Esophagus muscularis mucosa (tissue), 4 donors: ENCODE measurements at regions not wholly inside any gene's neighbourhood (a gene's known extent, or its start where the extent isn't known, plus 50 kb on each side); places are given as distances from the start of the nearest gene placed in this dataset.

ENCODE experiments used
- DNase-seq: peaks from one replicate; pipeline ENCODE4 v3.0.0-alpha.2; 2017; ENCODE audit errors: extremely low spot score
- H3K27ac ChIP-seq, 4 donors: fragments of 200-600 bp; sonication (generic); replicated peaks in 1 of 4; 1 replicate in 3 of 4; 2 replicates in 1 of 4; pipeline ENCODE4 v1.5.1; 2016 to 2019; ENCODE audit warnings: mild to moderate bottlenecking in 1 of 4
- H3K27me3 ChIP-seq, 4 donors: fragments of 200-600 bp; sonication (generic); one replicate each; pipeline versions ENCODE4 v1.5.1 to v1.6.0; 2016 to 2019
- H3K36me3 ChIP-seq, 4 donors: fragments of 200-600 bp; sonication (generic); one replicate each; pipeline ENCODE4 v1.5.1; 2016 to 2019
- H3K4me1 ChIP-seq, 4 donors: fragments of 200-600 bp; sonication (generic); one replicate each; pipeline ENCODE4 v1.5.1; 2016 to 2019
- H3K4me3 ChIP-seq, 4 donors: fragments of 200-600 bp; sonication (generic); 1 replicate in 2 of 4; 2 replicates in 2 of 4; pipeline ENCODE4 v1.5.1; 2016 to 2019; ENCODE audit warnings: mild to moderate bottlenecking in 4 of 4, moderate library complexity in 1 of 4
- H3K9me3 ChIP-seq, 4 donors: fragments of 200-600 bp; sonication (generic); 1 replicate in 3 of 4; 2 replicates in 1 of 4; pipeline ENCODE4 v1.5.1; 2016 to 2019
- CTCF ChIP-seq, 3 experiments: fragments of 200-600 bp in 2 of 3; fragments of 450-650 bp in 1 of 3; sonication (generic) in 2 of 3; IDR thresholded peaks; one replicate each; pipeline ENCODE4 v1.5.1; 2017 to 2019; ENCODE audit warnings: antibody characterized with exemption in 3 of 3, mild to moderate bottlenecking in 2 of 3, moderate library complexity in 1 of 3
- EP300 ChIP-seq: sonication (generic); formaldehyde crosslinking; IDR thresholded peaks from one replicate; pipeline ENCODE4 v1.6.1; 2017; ENCODE audit warnings: antibody characterized with exemption
- POLR2A ChIP-seq: fragments of 450-650 bp; IDR thresholded peaks from one replicate; pipeline ENCODE4 v1.6.1; 2017; ENCODE audit warnings: antibody characterized with exemption, moderate library complexity, mild to moderate bottlenecking, low read depth
- POLR2AphosphoS5 ChIP-seq, 2 donors: sonication (generic); formaldehyde crosslinking; IDR thresholded peaks; one replicate each; pipeline ENCODE4 v1.6.1; 2017; ENCODE audit warnings: antibody characterized with exemption in 2 of 2
- WGBS: methylation state at CpG from one replicate; pipeline ENCODE4 v1.1.5; 2018; 5-methylcytosine and 5-hydroxymethylcytosine counted together
- intact Hi-C: fragments of 100-400 bp; cut with DNase I; formaldehyde crosslinking; loops from one replicate; pipeline ENCODE4 v1.15.1; 2023

GRCh38 chr2:30354150-30354549 lies 92.9 kb upstream of the LCLAT1 start:
- intact Hi-C loops, result no loop called here
- no peak overlapping the region for H3K4me3 ChIP-seq
- TF ChIP-seq POLR2A (no peak), EP300 (no peak), POLR2AphosphoS5 (IDR thresholded peaks at IDR 0.05) (no peak), CTCF (IDR thresholded peaks at IDR 0.05) (no peak)
- no peaks in the 10 kb centered on the region for H3K27me3 ChIP-seq
- 91% methylated on average over 2 of the region's 2 CpGs for WGBS
- H3K27ac ChIP-seq, result no peak overlapping the region
- DNase-seq, result no peak
- no peaks in the 10 kb centered on the region for H3K9me3 ChIP-seq
- peaks cover 11 to 30% (median 19%) of the 10 kb centered on the region in 4 donors for H3K4me1 ChIP-seq
- peaks cover 0 to 14% (median 0%) of the 10 kb centered on the region in 4 donors for H3K36me3 ChIP-seq

GRCh38 chr2:30354621-30355020 lies 92.4 kb upstream of the LCLAT1 start:
- Histone ChIP-seq H3K27me3 (no peaks in the 10 kb centered on the region), H3K9me3 (no peaks in the 10 kb centered on the region), H3K4me1 (peaks cover 16 to 35% (median 24%) of the 10 kb centered on the region in 4 donors), H3K4me3 (no peak overlapping the region), H3K36me3 (peaks cover 0 to 14% (median 0%) of the 10 kb centered on the region in 4 donors), H3K27ac (no peak overlapping the region)
- no peak for TF ChIP-seq EP300
- TF ChIP-seq POLR2AphosphoS5 (IDR thresholded peaks at IDR 0.05), result no peak
- TF ChIP-seq CTCF (IDR thresholded peaks at IDR 0.05), result no peak
- no peak for TF ChIP-seq POLR2A
- no CpG with 5 or more reads among the region's 1 CpG for WGBS
- no peak for DNase-seq
- intact Hi-C loops, result no loop called here

GRCh38 chr2:30355306-30355705 lies 91.7 kb upstream of the LCLAT1 start:
- WGBS, result 97% methylated on average over 3 of the region's 3 CpGs
- Histone ChIP-seq H3K36me3 (peaks cover 0 to 9% (median 0%) of the 10 kb centered on the region in 4 donors), H3K4me1 (peaks cover 23 to 42% (median 31%) of the 10 kb centered on the region in 4 donors), H3K27me3 (no peaks in the 10 kb centered on the region), H3K27ac (no peak overlapping the region), H3K4me3 (no peak overlapping the region), H3K9me3 (no peaks in the 10 kb centered on the region)
- intact Hi-C loops, result no loop called here
- TF ChIP-seq EP300 (no peak), POLR2AphosphoS5 (IDR thresholded peaks at IDR 0.05) (no peak), POLR2A (no peak), CTCF (IDR thresholded peaks at IDR 0.05) (no peak)
- no peak for DNase-seq

GRCh38 chr2:30356071-30356470 lies 91.0 kb upstream of the LCLAT1 start:
- TF ChIP-seq POLR2AphosphoS5 (IDR thresholded peaks at IDR 0.05) (no peak), POLR2A (no peak), EP300 (no peak), CTCF (IDR thresholded peaks at IDR 0.05) (no peak)
- no peaks in the 10 kb centered on the region for H3K27me3 ChIP-seq
- no peak overlapping the region for H3K27ac ChIP-seq
- H3K9me3 ChIP-seq, result no peaks in the 10 kb centered on the region
- peaks cover 0 to 2% (median 0%) of the 10 kb centered on the region in 4 donors for H3K36me3 ChIP-seq
- peaks cover 31 to 42% (median 34%) of the 10 kb centered on the region in 4 donors for H3K4me1 ChIP-seq
- H3K4me3 ChIP-seq, result no peak overlapping the region
- no peak for DNase-seq
- intact Hi-C loops, result no loop called here
- WGBS, result 92% methylated on average over 6 of the region's 6 CpGs

- no peaks in the 10 kb centered on the region for H3K36me3 ChIP-seq
- H3K9me3 ChIP-seq, result no peaks in the 10 kb centered on the region
- TF ChIP-seq POLR2A (no peak), POLR2AphosphoS5 (IDR thresholded peaks at IDR 0.05) (no peak), EP300 (no peak), CTCF (IDR thresholded peaks at IDR 0.05) (no peak)
- intact Hi-C loops, result no loop called here
- 84% methylated on average over 6 of the region's 6 CpGs for WGBS
- no peak for DNase-seq
- H3K4me1 ChIP-seq, result peaks cover 31 to 42% (median 37%) of the 10 kb centered on the region in 4 donors
- no peaks in the 10 kb centered on the region for H3K27me3 ChIP-seq
- no peak overlapping the region for H3K27ac ChIP-seq
- no peak overlapping the region for H3K4me3 ChIP-seq
Observed at GRCh38 chr2:30356776-30357175, 90.3 kb upstream of the LCLAT1 start.
